ENCODE measurements at regions not wholly inside any gene's neighbourhood (a gene's known extent, or its start where the extent isn't known, plus 50 kb on each side); places are given as distances from the start of the nearest gene placed in this dataset.

DNA sequence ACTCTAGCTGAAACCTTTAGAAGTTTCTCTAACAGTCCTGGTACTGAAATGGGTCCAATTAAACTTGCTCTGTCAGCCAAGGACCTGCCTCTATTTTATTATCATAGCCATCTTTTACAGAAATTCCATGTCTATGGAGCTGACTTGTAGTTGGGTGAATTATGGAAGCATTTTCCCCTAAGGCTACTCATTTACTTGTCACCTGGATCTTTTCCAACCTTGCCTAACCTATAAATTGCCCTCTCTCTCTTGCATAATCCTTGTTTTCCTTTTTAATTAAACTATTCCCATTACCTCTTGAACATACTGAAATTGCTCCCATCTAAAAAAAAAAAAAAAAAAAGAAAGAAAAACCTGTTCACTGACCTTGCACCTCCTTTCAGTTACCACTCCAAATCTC, 74.6 kb upstream of the DOK6 start:
- Histone ChIP-seq H3K9me3 (no peaks in the 10 kb centered on the region), H3K4me1 (no peaks in the 10 kb centered on the region), H3K27me3 (ENCODE audit: insufficient read depth in 3 of 3, low read length in 2 of 3) (no peaks in the 10 kb centered on the region), H3K27ac (no peak overlapping the region), H3K36me3 (ENCODE audit: insufficient read depth in 1 of 2, low read depth in 1 of 2) (no peaks in the 10 kb centered on the region), H3K4me3 (no peak overlapping the region)
- ATAC-seq, result no peak
- intact Hi-C loops (cut with DNase I), result no loop called here
- DNase-seq, result no peak
- TF ChIP-seq, protein P1, sequence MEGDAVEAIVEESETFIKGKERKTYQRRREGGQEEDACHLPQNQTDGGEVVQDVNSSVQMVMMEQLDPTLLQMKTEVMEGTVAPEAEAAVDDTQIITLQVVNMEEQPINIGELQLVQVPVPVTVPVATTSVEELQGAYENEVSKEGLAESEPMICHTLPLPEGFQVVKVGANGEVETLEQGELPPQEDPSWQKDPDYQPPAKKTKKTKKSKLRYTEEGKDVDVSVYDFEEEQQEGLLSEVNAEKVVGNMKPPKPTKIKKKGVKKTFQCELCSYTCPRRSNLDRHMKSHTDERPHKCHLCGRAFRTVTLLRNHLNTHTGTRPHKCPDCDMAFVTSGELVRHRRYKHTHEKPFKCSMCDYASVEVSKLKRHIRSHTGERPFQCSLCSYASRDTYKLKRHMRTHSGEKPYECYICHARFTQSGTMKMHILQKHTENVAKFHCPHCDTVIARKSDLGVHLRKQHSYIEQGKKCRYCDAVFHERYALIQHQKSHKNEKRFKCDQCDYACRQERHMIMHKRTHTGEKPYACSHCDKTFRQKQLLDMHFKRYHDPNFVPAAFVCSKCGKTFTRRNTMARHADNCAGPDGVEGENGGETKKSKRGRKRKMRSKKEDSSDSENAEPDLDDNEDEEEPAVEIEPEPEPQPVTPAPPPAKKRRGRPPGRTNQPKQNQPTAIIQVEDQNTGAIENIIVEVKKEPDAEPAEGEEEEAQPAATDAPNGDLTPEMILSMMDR (IDR thresholded peaks at IDR 0.05), result no peak

DNA sequence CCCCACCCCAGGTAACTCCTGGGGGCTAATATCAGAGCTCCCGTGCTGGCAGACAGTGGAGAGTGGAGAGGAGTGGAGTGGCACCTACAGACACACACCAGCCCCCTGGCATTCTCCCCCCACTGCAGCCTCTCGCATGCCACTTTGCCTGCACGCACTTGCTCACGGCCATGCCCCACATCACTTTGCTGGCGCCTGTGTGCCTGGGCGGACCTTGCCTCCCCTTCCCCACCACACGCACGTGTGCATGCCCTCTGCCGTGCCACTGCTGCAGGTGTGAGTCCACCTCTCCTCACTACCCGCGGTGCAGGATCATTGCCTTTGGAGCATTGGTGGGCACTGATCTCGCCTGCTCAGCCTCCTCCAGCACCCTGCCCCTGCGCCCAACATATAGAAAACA, 72.6 kb upstream of the DOK6 start:
- Histone ChIP-seq H3K27ac (no peak overlapping the region), H3K4me1 (no peaks in the 10 kb centered on the region), H3K36me3 (ENCODE audit: insufficient read depth in 1 of 2, low read depth in 1 of 2) (no peaks in the 10 kb centered on the region), H3K9me3 (no peaks in the 10 kb centered on the region), H3K27me3 (ENCODE audit: insufficient read depth in 3 of 3, low read length in 2 of 3) (no peaks in the 10 kb centered on the region), H3K4me3 (no peak overlapping the region)
- no peak for ATAC-seq
- TF ChIP-seq, protein P1 (IDR thresholded peaks at IDR 0.05), result no peak
- WGBS, 3 donors, result 93 to 95% (median 94%) methylated on average over 13 of the region's 13 CpGs
- DNase-seq, result peak in 1 of 2 donors; percentile 40
- intact Hi-C loops (cut with DNase I), result no loop called here

DNA sequence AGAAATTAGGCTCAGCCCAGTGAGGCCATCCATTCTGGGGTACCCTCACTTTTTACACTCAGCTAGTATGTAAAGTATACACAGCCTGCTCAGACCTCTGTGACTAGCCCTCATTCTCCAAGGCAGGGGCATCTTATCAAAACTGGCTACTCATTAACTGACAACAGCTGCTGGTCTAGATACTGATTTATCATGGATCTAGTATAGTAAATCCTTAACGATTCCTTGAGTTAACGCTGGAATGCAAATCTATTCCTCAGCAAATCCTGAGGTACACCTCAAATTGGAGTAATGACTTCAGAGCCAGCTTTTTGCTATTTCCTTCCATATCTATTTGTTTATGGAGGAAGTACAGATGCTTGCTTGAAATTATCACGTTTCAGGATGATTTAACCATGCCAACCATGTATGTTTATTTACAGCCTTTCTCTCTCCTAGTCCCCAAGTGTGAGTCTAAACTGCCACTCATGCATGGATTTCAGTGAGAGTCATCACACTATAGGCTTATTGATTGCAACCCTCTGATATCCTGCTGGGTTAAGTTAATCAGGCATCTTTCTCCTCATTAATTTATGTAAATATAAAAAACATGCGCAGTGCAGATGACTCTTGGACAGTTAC, 70.2 kb upstream of the DOK6 start:
- H3K27me3 ChIP-seq (ENCODE audit: insufficient read depth in 3 of 3, low read length in 2 of 3), result no peaks in the 10 kb centered on the region

DNA sequence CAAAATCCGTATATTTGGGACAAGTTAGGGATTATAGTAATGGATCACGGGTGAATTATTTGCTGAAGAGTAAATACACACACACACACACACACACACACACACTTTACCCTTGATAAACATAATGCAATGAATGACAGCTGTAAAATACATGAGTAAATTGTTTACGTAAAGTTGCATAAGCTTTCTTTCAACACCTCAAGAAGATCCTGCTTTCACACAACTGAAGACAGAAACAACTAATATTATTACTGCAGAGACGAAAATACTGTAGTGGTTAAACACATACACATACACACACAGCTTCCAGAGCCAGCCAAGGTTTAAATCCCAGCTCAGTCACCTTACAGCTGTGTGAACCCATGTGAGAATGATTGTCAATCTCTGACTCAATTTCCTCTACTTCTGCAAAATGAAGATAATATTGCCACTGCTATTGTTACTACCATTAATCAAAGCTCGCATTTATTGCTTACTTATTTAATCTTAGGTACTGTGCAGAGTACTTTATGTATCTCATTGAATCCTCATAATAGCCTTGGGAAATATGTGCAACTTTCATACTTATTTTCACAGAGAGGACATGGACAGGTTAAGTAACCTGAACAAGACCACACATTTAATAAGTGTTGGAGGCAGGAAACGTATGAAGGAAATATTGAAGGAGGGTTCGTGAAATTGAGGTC, 50.6 kb upstream of the DOK6 start:
- ATAC-seq, result no peak
- Histone ChIP-seq H3K27ac (no peak overlapping the region), H3K27me3 (ENCODE audit: insufficient read depth in 3 of 3, low read length in 2 of 3) (no peaks in the 10 kb centered on the region), H3K4me3 (no peak overlapping the region), H3K36me3 (ENCODE audit: insufficient read depth in 1 of 2, low read depth in 1 of 2) (no peaks in the 10 kb centered on the region), H3K4me1 (no peaks in the 10 kb centered on the region), H3K9me3 (no peaks in the 10 kb centered on the region)
- TF ChIP-seq, protein P1 (IDR thresholded peaks at IDR 0.05), result no peak
- intact Hi-C loops (cut with DNase I), result no loop called here
- WGBS, 3 donors, result 77 to 82% (median 78%) methylated on average over 7 of the region's 7 CpGs
- DNase-seq, result no peak

More for the DNA sequence above, 70.2 kb upstream of the DOK6 start:
- TF ChIP-seq, protein P1 (IDR thresholded peaks at IDR 0.05), result no peak
- Histone ChIP-seq H3K4me3 (no peak overlapping the region), H3K4me1 (no peaks in the 10 kb centered on the region), H3K27ac (no peak overlapping the region), H3K9me3 (no peaks in the 10 kb centered on the region), H3K36me3 (ENCODE audit: insufficient read depth in 1 of 2, low read depth in 1 of 2) (no peaks in the 10 kb centered on the region)
- WGBS, 3 donors, result 41 to 46% (median 45%) methylated on average over 4 of the region's 4 CpGs
- ATAC-seq (no peak), DNase-seq (no peak)
- intact Hi-C loops (cut with DNase I), result no loop called here

All from psoas muscle (tissue), 7 donors.